Body of pancreas (tissue), 4 donors: ENCODE measurements at regions not wholly inside any gene's neighbourhood (a gene's known extent, or its start where the extent isn't known, plus 50 kb on each side); places are given as distances from the start of the nearest gene placed in this dataset.
A peak's percentile ranks its signal among the peaks of the same experiment; 100 is the strongest.

Experiments used
- ATAC-seq: fragments of 150-250 bp; one replicate; pipeline ENCODE4 v1.9.1; 2016
- DNase-seq, 4 donors: peaks; one replicate each; pipeline ENCODE4 v3.0.0-alpha.2; 2019
- H3K27ac ChIP-seq, 4 donors: fragments of 200-600 bp; sonication (generic); 1 replicate in 3 of 4; 2 replicates in 1 of 4; pipeline versions ENCODE4 v1.5.1 to v1.6.1; 2016 to 2019; ENCODE audit warnings: mild to moderate bottlenecking in 1 of 4, mixed read lengths in 1 of 4, moderate library complexity in 1 of 4
- H3K27me3 ChIP-seq, 2 donors: fragments of 200-600 bp; sonication (generic); one replicate each; pipeline ENCODE4 v1.6.0; 2016; ENCODE audit warnings: mild to moderate bottlenecking in 1 of 2
- H3K36me3 ChIP-seq, 2 donors: fragments of 200-600 bp; sonication (generic); replicated peaks in 1 of 2; 2 replicates each; pipeline ENCODE4 v1.5.1; 2016; ENCODE audit warnings: low read depth in 2 of 2; ENCODE audit not compliant: insufficient read depth in 1 of 2
- H3K4me1 ChIP-seq: fragments of 200-600 bp; sonication (generic); one replicate; pipeline ENCODE4 v1.6.0; 2016
- H3K4me3 ChIP-seq, 2 donors: fragments of 200-600 bp; sonication (generic); 1 replicate in 1 of 2; 2 replicates in 1 of 2; pipeline ENCODE4 v1.5.1; 2016 to 2019
- H3K9me3 ChIP-seq, 3 donors: fragments of 200-600 bp; sonication (generic); 1 replicate in 2 of 3; 2 replicates in 1 of 3; pipeline ENCODE4 v1.5.1; 2016
- POLR2A ChIP-seq, 3 donors: fragments of 450-650 bp; IDR thresholded peaks; one replicate each; pipeline ENCODE4 v1.6.1; 2016; ENCODE audit warnings: antibody characterized with exemption in 3 of 3, mild to moderate bottlenecking in 2 of 3
- WGBS, 2 donors: methylation state at CpG; one replicate each; pipeline ENCODE4 v1.1.5; 2017; 5-methylcytosine and 5-hydroxymethylcytosine counted together
- intact Hi-C: fragments of 100-400 bp; cut with DNase I; formaldehyde crosslinking; loops from one replicate; pipeline ENCODE4 v1.15.1; 2023
- TF ChIP-seq, protein P1 (sequence below), 7 experiments: fragments of 450-650 bp in 4 of 7; fragments of 200-600 bp in 3 of 7; sonication (generic) in 3 of 7; IDR thresholded peaks; one replicate each; pipeline ENCODE4 v1.5.1; 2016 to 2019; ENCODE audit warnings: antibody characterized with exemption in 7 of 7

DNA sequence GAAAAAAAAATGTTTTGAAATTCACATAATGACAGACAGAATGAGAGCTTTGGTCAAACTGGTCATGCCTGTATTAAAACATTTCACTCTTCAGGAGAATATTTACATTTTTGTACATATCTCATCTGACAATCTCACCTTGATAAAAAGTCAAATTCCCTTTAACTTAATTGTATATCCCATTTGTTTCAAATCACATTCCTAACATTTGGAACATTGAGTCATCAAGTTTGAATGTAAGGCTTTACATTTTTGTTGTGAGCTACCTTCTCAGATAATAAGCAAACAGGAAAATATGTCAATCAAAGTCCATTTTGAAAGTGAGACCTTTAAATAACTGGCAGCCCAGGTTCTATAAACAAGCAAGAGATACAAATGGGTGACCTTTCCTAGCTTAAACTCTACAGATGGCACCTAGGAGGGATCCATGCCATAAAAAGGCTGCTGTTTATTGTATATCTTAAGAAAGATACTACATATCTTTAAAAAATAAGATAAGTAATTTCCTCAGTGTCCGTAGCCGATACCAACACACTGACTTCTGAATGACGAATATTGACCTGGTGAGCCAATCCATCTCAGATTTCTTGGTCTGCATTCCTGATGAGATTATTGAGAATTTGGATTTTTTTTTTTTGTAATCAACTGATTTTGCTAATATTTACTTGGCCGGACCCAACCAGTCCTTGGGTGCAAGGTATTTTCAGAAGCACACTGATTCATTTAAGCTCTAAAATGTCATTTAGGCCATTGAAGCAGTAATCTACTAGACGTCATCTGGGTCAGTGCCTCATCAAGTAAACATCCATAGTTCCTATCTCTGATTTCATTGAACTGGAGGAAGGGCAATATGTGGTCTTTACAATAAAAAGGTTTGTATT is 259.6 kb downstream of the BTG1 start:
- no peak overlapping the region for H3K27ac ChIP-seq
- DNase-seq = no peak
- no peaks in the 10 kb centered on the region for H3K36me3 ChIP-seq
- TF ChIP-seq, protein P1, sequence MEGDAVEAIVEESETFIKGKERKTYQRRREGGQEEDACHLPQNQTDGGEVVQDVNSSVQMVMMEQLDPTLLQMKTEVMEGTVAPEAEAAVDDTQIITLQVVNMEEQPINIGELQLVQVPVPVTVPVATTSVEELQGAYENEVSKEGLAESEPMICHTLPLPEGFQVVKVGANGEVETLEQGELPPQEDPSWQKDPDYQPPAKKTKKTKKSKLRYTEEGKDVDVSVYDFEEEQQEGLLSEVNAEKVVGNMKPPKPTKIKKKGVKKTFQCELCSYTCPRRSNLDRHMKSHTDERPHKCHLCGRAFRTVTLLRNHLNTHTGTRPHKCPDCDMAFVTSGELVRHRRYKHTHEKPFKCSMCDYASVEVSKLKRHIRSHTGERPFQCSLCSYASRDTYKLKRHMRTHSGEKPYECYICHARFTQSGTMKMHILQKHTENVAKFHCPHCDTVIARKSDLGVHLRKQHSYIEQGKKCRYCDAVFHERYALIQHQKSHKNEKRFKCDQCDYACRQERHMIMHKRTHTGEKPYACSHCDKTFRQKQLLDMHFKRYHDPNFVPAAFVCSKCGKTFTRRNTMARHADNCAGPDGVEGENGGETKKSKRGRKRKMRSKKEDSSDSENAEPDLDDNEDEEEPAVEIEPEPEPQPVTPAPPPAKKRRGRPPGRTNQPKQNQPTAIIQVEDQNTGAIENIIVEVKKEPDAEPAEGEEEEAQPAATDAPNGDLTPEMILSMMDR (IDR thresholded peaks at IDR 0.05) = no peak
- no peak for TF ChIP-seq POLR2A (IDR thresholded peaks at IDR 0.05)
- 47% methylated on average over 5 of the region's 5 CpGs for WGBS, 2 donors
- no peaks in the 10 kb centered on the region for H3K9me3 ChIP-seq
- H3K4me1 ChIP-seq = peaks cover 16% of the 10 kb centered on the region
- H3K4me3 ChIP-seq = no peak overlapping the region
- no peak for ATAC-seq
- intact Hi-C loops = no loop called here
- no peaks in the 10 kb centered on the region for H3K27me3 ChIP-seq

DNA sequence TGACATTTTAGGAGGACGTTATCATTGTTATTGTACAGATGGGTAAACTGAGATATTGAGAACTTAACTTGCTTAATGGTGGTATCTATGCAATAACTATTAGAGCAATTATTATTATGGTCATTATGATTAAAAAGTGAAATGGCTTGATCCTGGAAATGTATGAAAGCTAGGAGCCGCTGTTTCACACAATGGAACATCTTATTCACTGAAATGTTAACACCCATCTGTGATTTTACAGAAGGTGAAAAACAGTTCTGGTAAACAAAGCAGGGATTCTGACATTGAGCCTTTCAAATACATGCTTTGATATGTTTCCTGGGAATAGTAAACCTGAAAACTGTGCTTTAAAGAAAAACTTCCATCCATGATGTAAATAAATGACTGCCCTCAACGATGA is 261.4 kb downstream of the BTG1 start:
- no peak overlapping the region for H3K4me3 ChIP-seq
- intact Hi-C loops = no loop called here
- peak; percentile 52 for ATAC-seq
- no peak overlapping the region for H3K27ac ChIP-seq
- H3K36me3 ChIP-seq = no peaks in the 10 kb centered on the region
- H3K9me3 ChIP-seq = no peaks in the 10 kb centered on the region
- H3K27me3 ChIP-seq = no peaks in the 10 kb centered on the region
- TF ChIP-seq POLR2A (IDR thresholded peaks at IDR 0.05) = no peak
- TF ChIP-seq, protein P1 (IDR thresholded peaks at IDR 0.05) = peak in 6 of 7 experiments; percentile 10 to 56 (median 31)
- H3K4me1 ChIP-seq = peaks cover 16% of the 10 kb centered on the region
- no peak for DNase-seq
- WGBS, 2 donors = 72 to 83% methylated on average over 3 of the region's 3 CpGs

DNA sequence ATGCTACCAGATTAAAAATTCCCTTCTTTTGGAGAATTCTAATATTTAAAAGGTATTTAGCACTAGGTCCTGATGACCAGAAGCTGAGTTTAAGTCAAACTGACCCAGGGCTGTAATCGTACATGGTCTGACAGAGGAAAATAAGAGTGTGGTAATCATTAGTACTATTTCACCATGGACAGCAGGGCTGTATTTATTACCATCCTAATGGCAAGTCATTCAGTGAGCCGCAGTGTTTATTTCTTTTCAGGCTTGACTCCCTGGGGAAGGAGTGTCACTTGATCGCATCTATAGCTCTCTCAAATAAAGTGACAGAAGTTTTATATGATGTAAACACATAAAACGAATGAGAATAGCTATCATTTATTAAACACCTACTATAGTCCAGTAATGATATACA is 261.8 kb downstream of the BTG1 start:
- intact Hi-C loops = no loop called here
- 84 to 91% methylated on average over 4 of the region's 4 CpGs for WGBS, 2 donors
- ATAC-seq (no peak), DNase-seq (no peak)
- H3K4me1 ChIP-seq = peaks cover 16% of the 10 kb centered on the region
- H3K4me3 ChIP-seq = no peak overlapping the region
- no peak overlapping the region for H3K27ac ChIP-seq
- H3K27me3 ChIP-seq = no peaks in the 10 kb centered on the region
- no peaks in the 10 kb centered on the region for H3K9me3 ChIP-seq
- TF ChIP-seq POLR2A (IDR thresholded peaks at IDR 0.05) = no peak
- TF ChIP-seq, protein P1 (IDR thresholded peaks at IDR 0.05) = no peak
- H3K36me3 ChIP-seq = no peaks in the 10 kb centered on the region

DNA sequence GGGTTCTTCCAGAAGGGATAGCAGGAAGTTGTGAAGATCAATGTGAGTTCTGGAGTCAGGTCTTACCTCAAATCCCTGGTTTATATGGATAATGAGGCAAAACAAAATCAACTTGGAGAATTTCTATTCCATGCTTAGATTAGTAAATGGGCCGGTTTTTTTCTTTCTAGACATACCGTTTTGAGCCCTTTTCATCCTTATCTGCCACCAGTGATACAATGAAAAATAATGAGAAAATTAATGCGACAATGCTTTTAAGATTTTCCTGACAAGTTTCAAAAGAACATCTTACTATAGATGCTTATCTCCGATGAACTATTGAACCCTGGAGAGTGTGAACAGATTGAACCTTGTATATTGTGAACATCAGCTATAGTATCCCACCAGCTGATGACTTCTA is 262.7 kb downstream of the BTG1 start:
- intact Hi-C loops = no loop called here
- peaks cover 14% of the 10 kb centered on the region for H3K4me1 ChIP-seq
- H3K27ac ChIP-seq = no peak overlapping the region
- ATAC-seq = no peak
- no peaks in the 10 kb centered on the region for H3K36me3 ChIP-seq
- no peak for TF ChIP-seq POLR2A (IDR thresholded peaks at IDR 0.05)
- TF ChIP-seq, protein P1 (IDR thresholded peaks at IDR 0.05) = no peak
- H3K9me3 ChIP-seq = no peaks in the 10 kb centered on the region
- 69 to 79% methylated on average over 4 of the region's 4 CpGs for WGBS, 2 donors
- no peak overlapping the region for H3K4me3 ChIP-seq
- DNase-seq = no peak
- H3K27me3 ChIP-seq = no peaks in the 10 kb centered on the region

DNA sequence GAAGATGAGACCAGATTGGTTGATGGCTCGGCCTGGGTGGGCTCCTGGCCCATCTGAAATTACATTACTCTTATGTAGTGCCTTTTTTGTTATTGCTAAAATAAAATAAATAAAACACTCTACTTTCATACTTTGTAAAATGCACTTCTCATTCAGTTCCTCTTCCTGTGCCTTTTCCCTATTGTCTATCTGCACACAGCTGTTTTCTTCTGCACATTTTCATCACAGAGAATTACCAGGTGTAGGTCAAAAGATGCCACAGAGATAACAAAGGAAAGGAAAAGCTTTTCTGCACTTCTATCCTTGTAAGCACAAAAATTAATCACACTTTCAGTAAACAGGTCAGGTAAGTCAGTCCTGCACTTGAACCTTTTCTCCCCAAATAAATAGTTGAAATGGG is 265.1 kb downstream of the BTG1 start:
- H3K9me3 ChIP-seq = no peaks in the 10 kb centered on the region
- H3K27me3 ChIP-seq = no peaks in the 10 kb centered on the region
- no peaks in the 10 kb centered on the region for H3K4me1 ChIP-seq
- DNase-seq = no peak
- no peak overlapping the region for H3K4me3 ChIP-seq
- H3K36me3 ChIP-seq = no peaks in the 10 kb centered on the region
- 92 to 96% methylated on average over 1 of the region's 1 CpG for WGBS, 2 donors
- ATAC-seq = no peak
- H3K27ac ChIP-seq = no peak overlapping the region
- no peak for TF ChIP-seq POLR2A (IDR thresholded peaks at IDR 0.05)
- TF ChIP-seq, protein P1 (IDR thresholded peaks at IDR 0.05) = no peak
- intact Hi-C loops = no loop called here
